ENCODE measurements at regions not wholly inside any gene's neighbourhood (a gene's known extent, or its start where the extent isn't known, plus 50 kb on each side); places are given as distances from the start of the nearest gene placed in this dataset.

DNA sequence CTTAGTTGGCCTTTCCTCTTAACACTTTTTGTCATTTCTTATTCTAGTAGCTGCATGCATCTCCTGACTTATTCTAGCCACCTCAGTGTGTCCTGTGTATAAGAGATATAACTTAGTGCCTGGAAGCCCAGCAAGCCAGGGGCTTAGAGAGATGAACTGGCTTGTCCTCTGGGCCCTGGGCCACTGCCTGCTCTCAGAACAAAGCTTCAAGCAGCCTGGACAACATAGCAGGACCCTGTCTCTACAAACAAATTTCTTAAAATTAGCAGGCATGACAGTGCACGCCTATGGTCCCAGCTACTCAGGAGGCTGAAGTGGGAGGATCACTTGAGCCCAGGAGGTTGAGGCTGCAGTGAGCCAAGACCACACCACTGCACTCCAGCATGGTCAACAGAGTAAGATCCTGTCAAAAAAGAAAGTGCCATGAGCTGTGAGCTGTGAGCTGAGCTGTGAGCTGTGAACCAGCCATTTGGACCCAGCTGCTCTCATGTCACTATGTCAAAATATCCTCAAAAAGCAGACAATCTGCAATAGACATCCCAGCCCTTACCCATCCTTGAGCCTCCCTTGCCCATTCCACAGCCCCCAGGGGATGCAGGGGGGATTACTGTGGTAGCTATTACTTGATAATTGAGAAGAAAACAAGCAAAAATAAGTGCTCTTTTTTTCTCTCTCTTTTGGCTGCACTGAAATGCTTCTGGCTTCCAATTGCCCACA, 174.5 kb downstream of the OPA1 start:
- TF ChIP-seq POLR2A (IDR thresholded peaks at IDR 0.05; ENCODE audit: low read depth, low read length) (no peak), TAF1 (IDR thresholded peaks at IDR 0.05; ENCODE audit: borderline replicate concordance, low read depth, low read length) (no peak), POLR2AphosphoS5 (IDR thresholded peaks at IDR 0.05; ENCODE audit: low read depth, low read length) (no peak)

Measured in GM12892 (cell line).